Fibroblast of the aortic adventitia (primary cell): ENCODE measurements at regions not wholly inside any gene's neighbourhood (a gene's known extent, or its start where the extent isn't known, plus 50 kb on each side); places are given as distances from the start of the nearest gene placed in this dataset.

Experiments
- DNase-seq: peaks from one replicate; pipeline ENCODE4 v3.0.0-alpha.2; 2010; ENCODE audit warnings: low read depth
- H3K4me3 ChIP-seq: 2 replicates; pipeline ENCODE4 v1.5.1; 2011; ENCODE audit warnings: low read depth, mild to moderate bottlenecking, control low read depth, low read length, moderate library complexity
- TF ChIP-seq, protein P1 (sequence below): IDR thresholded peaks from 2 replicates; pipeline ENCODE4 v1.5.1; 2011; ENCODE audit warnings: mild to moderate bottlenecking, low read length, control low read depth, inconsistent platforms; ENCODE audit not compliant: insufficient read depth

DNA sequence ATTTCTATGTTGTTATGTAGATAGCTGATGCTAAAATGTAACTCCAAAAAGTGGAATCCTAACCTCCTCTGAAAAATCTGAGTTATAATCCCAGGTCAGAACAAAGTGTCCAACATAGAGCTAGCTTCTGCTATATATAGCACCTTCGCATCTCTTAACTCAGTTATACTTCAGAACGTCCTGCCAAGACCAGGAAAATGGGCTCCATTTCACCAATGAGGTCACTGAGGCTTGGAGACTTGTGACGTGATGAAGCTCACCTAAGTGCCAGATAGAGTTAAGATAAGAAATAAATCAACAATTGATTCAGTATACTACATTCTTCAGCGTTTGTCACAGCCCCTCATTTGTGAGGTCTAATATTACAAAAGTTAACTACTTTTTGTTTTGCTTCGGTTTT lies 88.8 kb downstream of the KCTD12 start:
- H3K4me3 ChIP-seq, result no peak overlapping the region
- TF ChIP-seq, protein P1, sequence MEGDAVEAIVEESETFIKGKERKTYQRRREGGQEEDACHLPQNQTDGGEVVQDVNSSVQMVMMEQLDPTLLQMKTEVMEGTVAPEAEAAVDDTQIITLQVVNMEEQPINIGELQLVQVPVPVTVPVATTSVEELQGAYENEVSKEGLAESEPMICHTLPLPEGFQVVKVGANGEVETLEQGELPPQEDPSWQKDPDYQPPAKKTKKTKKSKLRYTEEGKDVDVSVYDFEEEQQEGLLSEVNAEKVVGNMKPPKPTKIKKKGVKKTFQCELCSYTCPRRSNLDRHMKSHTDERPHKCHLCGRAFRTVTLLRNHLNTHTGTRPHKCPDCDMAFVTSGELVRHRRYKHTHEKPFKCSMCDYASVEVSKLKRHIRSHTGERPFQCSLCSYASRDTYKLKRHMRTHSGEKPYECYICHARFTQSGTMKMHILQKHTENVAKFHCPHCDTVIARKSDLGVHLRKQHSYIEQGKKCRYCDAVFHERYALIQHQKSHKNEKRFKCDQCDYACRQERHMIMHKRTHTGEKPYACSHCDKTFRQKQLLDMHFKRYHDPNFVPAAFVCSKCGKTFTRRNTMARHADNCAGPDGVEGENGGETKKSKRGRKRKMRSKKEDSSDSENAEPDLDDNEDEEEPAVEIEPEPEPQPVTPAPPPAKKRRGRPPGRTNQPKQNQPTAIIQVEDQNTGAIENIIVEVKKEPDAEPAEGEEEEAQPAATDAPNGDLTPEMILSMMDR, result no peak
- DNase-seq, result no peak

DNA sequence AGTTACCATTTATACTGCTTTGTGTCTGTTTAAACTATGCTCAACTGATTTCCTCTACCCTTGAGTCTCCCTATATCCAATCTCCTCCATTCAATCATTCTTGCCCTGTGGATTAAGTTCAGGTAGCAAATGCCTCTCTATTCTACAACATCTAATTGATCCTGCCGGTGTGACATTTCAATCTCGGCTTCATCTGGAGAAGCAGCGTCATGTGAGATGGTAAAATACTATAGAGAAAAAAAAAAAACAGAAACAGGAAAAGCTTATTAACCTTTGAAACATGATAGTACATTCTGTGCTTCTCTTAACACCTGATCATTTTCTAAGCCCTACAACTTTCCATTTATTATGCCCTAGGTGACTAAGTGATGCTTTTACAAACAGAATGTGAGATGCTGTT lies 89.4 kb downstream of the KCTD12 start:
- DNase-seq, result no peak
- H3K4me3 ChIP-seq, result no peak overlapping the region
- TF ChIP-seq, protein P1, result no peak

DNA sequence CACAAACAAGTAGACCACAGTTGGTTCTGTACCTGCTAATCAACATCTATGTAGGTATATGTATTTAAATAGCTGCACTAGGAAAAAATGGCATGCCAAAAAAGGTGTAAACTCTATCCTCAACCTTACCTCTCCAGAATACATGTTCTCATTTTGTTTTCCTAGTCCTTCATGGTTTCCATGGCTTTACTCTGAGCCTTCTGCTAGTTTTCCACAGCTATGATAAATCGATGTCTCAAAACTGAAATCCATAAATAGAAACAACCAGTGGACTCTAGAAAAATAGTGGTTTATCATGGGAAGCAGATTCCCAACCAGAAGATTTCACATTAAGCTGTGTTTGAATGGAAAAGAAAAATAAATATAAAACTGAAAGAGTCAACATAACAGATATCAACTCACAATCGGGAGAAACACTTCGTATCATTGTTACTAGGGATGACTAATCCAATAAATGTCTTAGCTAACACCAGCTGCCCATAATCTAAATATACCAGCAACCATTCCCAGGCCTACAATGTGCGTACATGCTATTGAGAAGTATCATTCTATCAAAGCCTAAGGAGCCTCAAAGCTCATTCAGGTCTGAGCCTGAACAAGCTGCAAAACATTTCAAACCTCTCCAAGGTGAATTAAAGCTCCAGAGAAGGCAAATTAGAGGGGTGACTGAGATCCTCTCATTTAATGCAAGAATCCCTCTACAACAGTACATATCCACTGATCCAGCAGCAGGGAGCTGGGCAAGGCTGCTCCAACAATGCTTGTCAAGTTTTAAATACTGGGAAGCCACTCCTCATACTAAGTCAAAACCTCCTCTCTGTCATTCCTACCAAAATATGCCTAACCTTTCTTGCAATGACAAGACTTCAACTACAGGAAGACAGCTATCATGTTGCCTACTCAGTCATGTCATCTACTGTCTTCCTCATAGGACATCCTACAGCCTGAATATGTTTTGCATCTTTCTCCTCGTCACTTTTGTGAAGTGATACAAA lies 90.2 kb downstream of the KCTD12 start:
- TF ChIP-seq, protein P1, result no peak
- H3K4me3 ChIP-seq, result no peak overlapping the region
- peak; percentile 38 for DNase-seq

DNA sequence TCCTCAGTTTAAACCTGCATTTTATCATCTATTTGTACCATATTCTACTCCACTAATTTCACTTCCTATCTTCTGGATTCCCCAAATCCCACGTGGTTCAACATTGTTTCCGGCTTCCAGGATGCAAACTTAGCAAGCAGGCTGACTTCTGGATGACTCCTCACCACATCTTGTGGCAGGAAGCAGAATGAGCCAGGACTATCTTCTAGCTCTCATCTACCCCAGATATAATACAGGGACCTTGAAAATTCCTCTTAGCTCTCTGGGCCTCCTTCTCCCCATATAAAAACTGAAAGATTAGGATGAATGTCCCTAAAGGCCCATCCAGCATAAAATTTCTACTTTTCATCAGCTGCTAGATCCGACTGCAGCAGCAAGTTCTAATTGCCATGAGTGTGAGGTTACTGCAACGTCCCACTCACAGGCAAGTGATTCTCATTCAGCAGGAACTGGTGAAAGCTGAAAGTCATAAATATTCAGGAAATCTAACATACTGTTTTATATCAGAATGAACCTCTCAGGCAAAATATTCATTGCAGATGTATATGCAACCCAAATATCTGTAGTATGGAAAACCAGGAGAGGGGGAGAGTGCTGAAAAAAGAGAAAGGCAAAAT lies 93.4 kb downstream of the KCTD12 start:
- no peak overlapping the region for H3K4me3 ChIP-seq
- peak; percentile 81 for DNase-seq
- TF ChIP-seq, protein P1, result peak; percentile 25

DNA sequence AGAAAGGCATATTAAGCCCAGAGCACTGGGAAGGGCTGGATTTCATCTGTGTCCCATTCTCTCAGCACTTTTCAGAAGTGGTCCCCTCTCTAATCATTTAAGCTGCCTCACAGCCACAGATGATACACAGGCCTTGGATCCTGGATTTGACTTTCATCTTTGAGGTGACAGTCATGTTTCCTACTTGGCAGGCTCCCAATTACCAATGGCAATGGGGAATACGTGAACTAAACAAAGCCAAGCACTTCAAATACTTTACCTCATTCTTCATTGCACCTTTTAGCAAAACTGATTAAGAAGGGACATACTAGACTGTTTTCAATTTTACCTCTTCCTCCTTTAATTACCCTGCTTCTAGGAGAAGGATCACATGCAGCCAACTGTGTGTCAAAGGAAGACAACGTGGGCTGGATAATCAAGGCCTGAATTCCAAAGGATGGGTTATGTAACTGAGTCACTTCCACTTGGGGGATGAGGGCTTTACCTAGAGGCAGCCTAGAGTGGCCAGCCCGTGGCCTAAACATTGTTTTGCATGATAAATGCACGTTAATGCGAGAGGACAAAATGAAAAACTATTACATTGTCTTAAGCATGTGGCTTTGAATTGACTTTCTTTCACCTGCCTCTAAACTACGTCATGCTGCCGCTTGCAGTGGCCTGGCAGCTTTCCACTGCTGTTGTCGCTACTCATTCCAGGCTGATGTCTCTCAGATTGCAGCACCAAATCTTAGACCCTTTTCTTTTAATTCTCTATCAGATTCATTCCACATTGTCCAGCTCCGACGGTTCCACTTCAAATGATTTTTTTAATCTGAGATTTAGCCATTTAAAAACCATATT lies 95.0 kb downstream of the KCTD12 start:
- TF ChIP-seq, protein P1, result no peak
- no peak for DNase-seq

DNA sequence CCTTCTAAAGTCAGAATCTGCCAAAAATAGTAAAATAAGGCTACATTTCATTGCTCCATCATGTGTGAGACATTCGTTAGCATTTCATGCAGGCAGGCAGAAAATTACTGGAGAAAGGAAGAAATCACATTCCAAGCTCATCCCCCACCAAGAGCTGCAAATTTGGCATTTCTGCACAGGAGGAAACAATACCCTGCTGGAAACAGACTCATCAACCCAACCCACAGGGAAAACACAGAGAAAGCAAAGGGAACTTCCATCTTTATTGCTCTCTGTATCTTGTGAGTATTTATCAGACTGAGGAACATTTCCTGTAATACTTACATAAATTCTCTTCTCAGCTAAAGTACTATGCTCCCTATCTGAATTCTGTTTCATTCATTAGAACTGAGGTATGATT lies 95.7 kb downstream of the KCTD12 start:
- peak; percentile 63 for DNase-seq
- TF ChIP-seq, protein P1, result no peak
- H3K4me3 ChIP-seq, result no peak overlapping the region

More for the DNA sequence above, 95.0 kb downstream of the KCTD12 start:
- H3K4me3 ChIP-seq, result no peak overlapping the region
